Mesenchymal stem cell (in vitro differentiated cells and primary cell): ENCODE measurements at regions not wholly inside any gene's neighbourhood (a gene's known extent, or its start where the extent isn't known, plus 50 kb on each side); places are given as distances from the start of the nearest gene placed in this dataset.

Source experiments
- DNase-seq: peaks from one replicate; pipeline ENCODE4 v3.0.0-alpha.2; 2013
- H2AFZ ChIP-seq: one replicate; pipeline ENCODE4 v1.6.1; 2013; ENCODE audit warnings: low read depth, mild to moderate bottlenecking, control low read depth, inconsistent platforms, low read length, moderate library complexity
- H2AK5ac ChIP-seq: 2 replicates; pipeline ENCODE4 v1.6.1; 2013; ENCODE audit warnings: low read length, moderate library complexity, mild to moderate bottlenecking, inconsistent platforms; ENCODE audit not compliant: severe bottlenecking
- H2BK120ac ChIP-seq: one replicate; pipeline ENCODE4 v1.6.1; 2013; ENCODE audit warnings: low read depth, mild to moderate bottlenecking, inconsistent platforms, low read length, moderate library complexity
- H2BK12ac ChIP-seq, 2 experiments: one replicate each; pipeline ENCODE4 v1.6.1; 2013; ENCODE audit warnings: inconsistent platforms in 2 of 2, low read length in 2 of 2, mild to moderate bottlenecking in 2 of 2, moderate library complexity in 2 of 2, control low read depth in 1 of 2
- H2BK15ac ChIP-seq: one replicate; pipeline ENCODE4 v1.6.1; 2013; ENCODE audit warnings: mild to moderate bottlenecking, low read depth, inconsistent platforms; ENCODE audit not compliant: poor library complexity, severe bottlenecking
- H2BK5ac ChIP-seq: 2 replicates; pipeline ENCODE4 v1.6.1; 2013; ENCODE audit warnings: low read depth, mild to moderate bottlenecking, low read length, control low read depth, inconsistent platforms; ENCODE audit not compliant: poor library complexity, severe bottlenecking
- H3K14ac ChIP-seq, 2 experiments: one replicate each; pipeline ENCODE4 v1.6.1; 2013; ENCODE audit warnings: inconsistent platforms in 2 of 2, low read length in 2 of 2, control low read depth in 1 of 2, mild to moderate bottlenecking in 1 of 2, moderate library complexity in 1 of 2
- H3K18ac ChIP-seq, 2 experiments: one replicate each; pipeline ENCODE4 v1.6.1; 2013; ENCODE audit warnings: inconsistent platforms in 2 of 2, low read length in 2 of 2, control low read depth in 1 of 2, low read depth in 1 of 2, mild to moderate bottlenecking in 1 of 2
- H3K23ac ChIP-seq, 2 experiments: one replicate each; pipeline ENCODE4 v1.6.1; 2013; ENCODE audit warnings: inconsistent platforms in 2 of 2, low read length in 2 of 2, mild to moderate bottlenecking in 2 of 2, moderate library complexity in 2 of 2, control low read depth in 1 of 2
- H3K27ac ChIP-seq: 2 replicates; pipeline ENCODE4 v1.5.1; 2013; ENCODE audit warnings: mild to moderate bottlenecking, moderate library complexity, low read length, control low read depth, inconsistent platforms; ENCODE audit not compliant: poor library complexity, severe bottlenecking
- H3K27me3 ChIP-seq, 2 experiments: 2 replicates each; pipeline versions ENCODE4 v1.6.1 to v1.7.0; 2013; ENCODE audit warnings: low read length in 2 of 2, mild to moderate bottlenecking in 2 of 2, moderate library complexity in 2 of 2, control low read depth in 1 of 2, inconsistent platforms in 1 of 2; ENCODE audit not compliant: control insufficient read depth in 1 of 2, insufficient read depth in 1 of 2
- H3K36me3 ChIP-seq, 2 experiments: 2 replicates each; pipeline versions ENCODE4 v1.6.1 to v1.7.0; 2013; ENCODE audit warnings: low read length in 2 of 2, control low read depth in 1 of 2, inconsistent platforms in 1 of 2, low read depth in 1 of 2, mild to moderate bottlenecking in 1 of 2; ENCODE audit not compliant: insufficient read depth in 2 of 2, control insufficient read depth in 1 of 2
- H3K4ac ChIP-seq, 2 experiments: one replicate each; pipeline ENCODE4 v1.6.1; 2013; ENCODE audit warnings: inconsistent platforms in 2 of 2, low read length in 2 of 2, mild to moderate bottlenecking in 2 of 2, moderate library complexity in 2 of 2, control low read depth in 1 of 2, low read depth in 1 of 2
- H3K4me1 ChIP-seq: 2 replicates; pipeline ENCODE4 v1.6.1; 2013; ENCODE audit warnings: low read depth, low read length, control low read depth; ENCODE audit not compliant: control insufficient read depth, insufficient read depth
- H3K4me2 ChIP-seq: 2 replicates; pipeline ENCODE4 v1.6.1; 2013; ENCODE audit warnings: low read length, mild to moderate bottlenecking, inconsistent platforms; ENCODE audit not compliant: poor library complexity, severe bottlenecking
- H3K4me3 ChIP-seq, 2 experiments: 2 replicates each; pipeline versions ENCODE4 v1.5.1 to v1.7.0; 2013; ENCODE audit warnings: low read length in 2 of 2, mild to moderate bottlenecking in 2 of 2, control low read depth in 1 of 2, low read depth in 1 of 2; ENCODE audit not compliant: insufficient read depth in 1 of 2
- H3K79me1 ChIP-seq: replicated peaks from 2 replicates; pipeline ENCODE4 v1.6.1; 2013; ENCODE audit warnings: mild to moderate bottlenecking, control low read depth, low read length, inconsistent platforms; ENCODE audit not compliant: poor library complexity, severe bottlenecking
- H3K9ac ChIP-seq: 2 replicates; pipeline ENCODE4 v1.7.0; 2013; ENCODE audit warnings: mild to moderate bottlenecking, low read length, moderate library complexity
- H3K9me3 ChIP-seq: 2 replicates; pipeline ENCODE4 v1.7.0; 2013; ENCODE audit warnings: mild to moderate bottlenecking, low read length; ENCODE audit not compliant: control insufficient read depth
- H4K8ac ChIP-seq: one replicate; pipeline ENCODE4 v1.6.1; 2013; ENCODE audit warnings: inconsistent platforms, mild to moderate bottlenecking, low read length, moderate library complexity
- H4K91ac ChIP-seq: one replicate; pipeline ENCODE4 v1.6.1; 2013; ENCODE audit warnings: mild to moderate bottlenecking, low read length, inconsistent platforms
- WGBS: methylation state at CpG from one replicate; pipeline ENCODE4 v1.1.7; 2013; ENCODE audit warnings: mixed read lengths; 5-methylcytosine and 5-hydroxymethylcytosine counted together

- Histone ChIP-seq H4K91ac (no peak overlapping the region), H3K23ac (no peak overlapping the region), H2AK5ac (no peak overlapping the region), H3K27ac (no peak overlapping the region), H3K18ac (no peak overlapping the region), H3K36me3 (no peaks in the 10 kb centered on the region), H3K9ac (no peak overlapping the region), H3K79me1 (no peaks in the 10 kb centered on the region), H3K4me1 (no peaks in the 10 kb centered on the region), H2BK5ac (no peak overlapping the region), H3K4ac (no peak overlapping the region), H2BK12ac (no peak overlapping the region), H2BK15ac (no peak overlapping the region), H2AFZ (no peak overlapping the region), H3K4me2 (no peak overlapping the region), H4K8ac (no peak overlapping the region), H3K9me3 (peaks cover 10% of the 10 kb centered on the region), H3K27me3 (no peaks in the 10 kb centered on the region), H3K4me3 (no peak overlapping the region), H2BK120ac (no peak overlapping the region), H3K14ac (no peak overlapping the region)
- 68% methylated on average over 2 of the region's 3 CpGs for WGBS
- DNase-seq = no peak
These were observed 191.0 kb upstream of the PLPP4 start for GRCh38 chr10:120266022-120266421.

- H3K18ac ChIP-seq = no peak overlapping the region
- H3K9ac ChIP-seq = no peak overlapping the region
- H3K27me3 ChIP-seq = no peaks in the 10 kb centered on the region
- no peaks in the 10 kb centered on the region for H3K4me1 ChIP-seq
- H2BK12ac ChIP-seq = no peak overlapping the region
- H3K79me1 ChIP-seq = no peaks in the 10 kb centered on the region
- no peak overlapping the region for H4K8ac ChIP-seq
- 60% methylated on average over 1 of the region's 1 CpG for WGBS
- H3K9me3 ChIP-seq = peaks cover 14% of the 10 kb centered on the region
- H2BK120ac ChIP-seq = no peak overlapping the region
- H3K4me3 ChIP-seq = no peak overlapping the region
- H2AK5ac ChIP-seq = no peak overlapping the region
- H3K14ac ChIP-seq = no peak overlapping the region
- no peak overlapping the region for H4K91ac ChIP-seq
- DNase-seq = no peak
- no peak overlapping the region for H3K4me2 ChIP-seq
- H2BK5ac ChIP-seq = no peak overlapping the region
- H3K27ac ChIP-seq = no peak overlapping the region
- no peak overlapping the region for H3K23ac ChIP-seq
- no peak overlapping the region for H3K4ac ChIP-seq
- no peak overlapping the region for H2BK15ac ChIP-seq
- no peak overlapping the region for H2AFZ ChIP-seq
- H3K36me3 ChIP-seq = no peaks in the 10 kb centered on the region
These were observed 186.1 kb upstream of the PLPP4 start for GRCh38 chr10:120270906-120271305.

- Histone ChIP-seq H4K8ac (no peak overlapping the region), H4K91ac (no peak overlapping the region), H3K27me3 (no peaks in the 10 kb centered on the region), H3K4me1 (no peaks in the 10 kb centered on the region), H3K36me3 (no peaks in the 10 kb centered on the region), H3K9ac (no peak overlapping the region), H3K18ac (no peak overlapping the region), H3K14ac (no peak overlapping the region), H3K4me3 (no peak overlapping the region), H3K23ac (no peak overlapping the region), H3K4ac (no peak overlapping the region), H3K9me3 (peaks cover 15% of the 10 kb centered on the region), H2AK5ac (no peak overlapping the region), H2AFZ (no peak overlapping the region), H3K4me2 (no peak overlapping the region), H3K27ac (no peak overlapping the region), H2BK120ac (no peak overlapping the region), H3K79me1 (no peaks in the 10 kb centered on the region), H2BK5ac (no peak overlapping the region), H2BK15ac (no peak overlapping the region), H2BK12ac (no peak overlapping the region)
- no peak for DNase-seq
These were observed 185.3 kb upstream of the PLPP4 start for GRCh38 chr10:120271696-120272095.

GRCh38 chr10:120272350-120272749 lies 184.7 kb upstream of the PLPP4 start:
- 96% methylated on average over 2 of the region's 2 CpGs for WGBS
- Histone ChIP-seq H2BK120ac (no peak overlapping the region), H3K4me3 (no peak overlapping the region), H3K36me3 (no peaks in the 10 kb centered on the region), H2AFZ (no peak overlapping the region), H3K79me1 (no peaks in the 10 kb centered on the region), H4K8ac (no peak overlapping the region), H4K91ac (no peak overlapping the region), H3K4ac (no peak overlapping the region), H3K14ac (no peak overlapping the region), H3K9me3 (peaks cover 12% of the 10 kb centered on the region), H3K27me3 (no peaks in the 10 kb centered on the region), H2BK15ac (no peak overlapping the region), H3K4me2 (no peak overlapping the region), H2AK5ac (no peak overlapping the region), H3K23ac (no peak overlapping the region), H3K4me1 (no peaks in the 10 kb centered on the region), H3K9ac (no peak overlapping the region), H3K27ac (no peak overlapping the region), H3K18ac (no peak overlapping the region), H2BK12ac (no peak overlapping the region), H2BK5ac (no peak overlapping the region)
- no peak for DNase-seq
